ENCODE measurements at regions not wholly inside any gene's neighbourhood (a gene's known extent, or its start where the extent isn't known, plus 50 kb on each side); places are given as distances from the start of the nearest gene placed in this dataset.

GRCh38 chr6:14348389-14348788 is 230.8 kb downstream of the CD83 start (continued):
- no peak for TF ChIP-seq ZBTB8A (tag by site-specific recombination; IDR thresholded peaks at IDR 0.05)
- no peak for TF ChIP-seq ZNF175 (tag by site-specific recombination; IDR thresholded peaks at IDR 0.05)

- POLR2A ChIA-PET, result no interaction called here
- no peaks in the 10 kb centered on the region for H3K9me3 ChIP-seq (ENCODE audit: control insufficient read depth, insufficient read depth, low read depth, low read length)
- no peak overlapping the region for H3K4me3 ChIP-seq (ENCODE audit: low read depth, low read length)
- no peak overlapping the region for H3K27ac ChIP-seq (ENCODE audit: extremely low read depth, low read depth, low read length)
- no peaks in the 10 kb centered on the region for H3K4me1 ChIP-seq (ENCODE audit: control insufficient read depth, insufficient read depth, low read length)
- CTCF ChIA-PET, result no interaction called here
- TF ChIP-seq ZNF843 (tag by site-specific recombination; IDR thresholded peaks at IDR 0.05) (no peak), ZNF26 (tag by site-specific recombination; IDR thresholded peaks at IDR 0.05) (no peak)
- no peaks in the 10 kb centered on the region for H3K36me3 ChIP-seq (ENCODE audit: control insufficient read depth in 2 of 2, insufficient read depth in 1 of 2, low read length in 2 of 2)
Observed at GRCh38 chr6:14349507-14349906, 231.9 kb downstream of the CD83 start.

- H3K4me1 ChIP-seq (ENCODE audit: control insufficient read depth, insufficient read depth, low read length), result peaks cover 3% of the 10 kb centered on the region
- H3K4me3 ChIP-seq (ENCODE audit: low read depth, low read length), result no peak overlapping the region
- TF ChIP-seq ZNF701 (tag by site-specific recombination; IDR thresholded peaks at IDR 0.05) (no peak), ZBTB21 (tag by site-specific recombination; IDR thresholded peaks at IDR 0.05) (no peak), SALL2 (tag by site-specific recombination; IDR thresholded peaks at IDR 0.05; ENCODE audit: borderline replicate concordance) (no peak), ZNF585B (tag by site-specific recombination; IDR thresholded peaks at IDR 0.05) (no peak), ZNF274 (IDR thresholded peaks at IDR 0.05; ENCODE audit: low read length) (no peak), ZNF274 (tag by site-specific recombination; IDR thresholded peaks at IDR 0.05; ENCODE audit: borderline replicate concordance) (no peak), ZNF501 (tag by site-specific recombination; IDR thresholded peaks at IDR 0.05) (no peak), SP7 (tag by site-specific recombination; IDR thresholded peaks at IDR 0.05) (no peak), ZNF555 (tag by site-specific recombination; conservative IDR thresholded peaks at IDR 0.05) (no peak), KLF8 (tag by site-specific recombination; IDR thresholded peaks at IDR 0.05) (no peak)
- ChIA-PET CTCF (interaction anchor here (0.5 kb wide), 1 partner anchor 657 kb away, joined by 3 read pairs; no protein-coding TSS in a partner anchor), POLR2A (no interaction called here)
- H3K36me3 ChIP-seq (ENCODE audit: control insufficient read depth in 2 of 2, insufficient read depth in 1 of 2, low read length in 2 of 2), result no peaks in the 10 kb centered on the region
- no peak overlapping the region for H3K27ac ChIP-seq (ENCODE audit: extremely low read depth, low read depth, low read length)
- H3K9me3 ChIP-seq (ENCODE audit: control insufficient read depth, insufficient read depth, low read depth, low read length), result no peaks in the 10 kb centered on the region
Observed at GRCh38 chr6:14350210-14350609, 232.6 kb downstream of the CD83 start.

- H3K4me1 ChIP-seq (ENCODE audit: control insufficient read depth, insufficient read depth, low read length), result peaks cover 3% of the 10 kb centered on the region
- no peaks in the 10 kb centered on the region for H3K36me3 ChIP-seq (ENCODE audit: control insufficient read depth in 2 of 2, insufficient read depth in 1 of 2, low read length in 2 of 2)
- H3K27ac ChIP-seq (ENCODE audit: extremely low read depth, low read depth, low read length), result no peak overlapping the region
- no peak overlapping the region for H3K4me3 ChIP-seq (ENCODE audit: low read depth, low read length)
- ChIA-PET POLR2A (no interaction called here), CTCF (no interaction called here)
- H3K9me3 ChIP-seq (ENCODE audit: control insufficient read depth, insufficient read depth, low read depth, low read length), result no peaks in the 10 kb centered on the region
- TF ChIP-seq ZNF629 (tag by site-specific recombination; IDR thresholded peaks at IDR 0.05) (no peak), PRDM2 (tag by site-specific recombination; IDR thresholded peaks at IDR 0.05; ENCODE audit: borderline replicate concordance) (no peak), FEZF1 (tag by site-specific recombination; IDR thresholded peaks at IDR 0.05) (no peak), ZNF175 (tag by site-specific recombination; IDR thresholded peaks at IDR 0.05) (no peak), HOXC10 (CRISPR knock-in tag; IDR thresholded peaks at IDR 0.05) (no peak), ZBTB49 (tag by site-specific recombination; IDR thresholded peaks at IDR 0.05; ENCODE audit: low read depth) (no peak), ZNF621 (tag by site-specific recombination; IDR thresholded peaks at IDR 0.05) (no peak), ZNF146 (tag by site-specific recombination; IDR thresholded peaks at IDR 0.05) (no peak), ZNF658 (tag by site-specific recombination; IDR thresholded peaks at IDR 0.05) (no peak)
Observed at GRCh38 chr6:14353281-14353680, 235.7 kb downstream of the CD83 start.
